HuH-7 (cell line): ENCODE measurements at regions not wholly inside any gene's neighbourhood (a gene's known extent, or its start where the extent isn't known, plus 50 kb on each side); places are given as distances from the start of the nearest gene placed in this dataset.

Experiments used
- DNase-seq: peaks from one replicate; pipeline ENCODE4 v3.0.0; 2011; ENCODE audit warnings: low spot score

DNA sequence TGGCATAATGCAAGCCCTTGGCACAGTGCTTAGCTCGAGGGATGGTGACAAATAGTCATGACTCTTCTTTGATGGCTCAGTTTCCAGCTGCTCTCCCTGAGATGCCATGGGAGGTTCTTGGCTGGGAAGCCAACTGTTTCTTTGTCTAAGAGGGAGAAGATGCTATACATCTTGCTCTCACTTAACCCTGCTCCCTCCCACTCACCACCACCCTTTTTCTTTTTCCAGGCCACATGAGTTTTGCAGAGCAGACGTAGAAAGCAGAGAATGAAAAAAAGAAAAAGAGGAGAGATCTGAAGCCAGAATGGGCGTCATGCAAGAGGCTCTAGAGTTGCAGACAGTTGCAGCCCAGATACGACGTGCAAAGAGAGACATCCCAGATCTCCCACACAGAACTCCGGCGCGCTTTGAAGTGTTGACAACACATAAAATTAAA, 160.5 kb downstream of the FGF18 start:
- DNase-seq = no peak

DNA sequence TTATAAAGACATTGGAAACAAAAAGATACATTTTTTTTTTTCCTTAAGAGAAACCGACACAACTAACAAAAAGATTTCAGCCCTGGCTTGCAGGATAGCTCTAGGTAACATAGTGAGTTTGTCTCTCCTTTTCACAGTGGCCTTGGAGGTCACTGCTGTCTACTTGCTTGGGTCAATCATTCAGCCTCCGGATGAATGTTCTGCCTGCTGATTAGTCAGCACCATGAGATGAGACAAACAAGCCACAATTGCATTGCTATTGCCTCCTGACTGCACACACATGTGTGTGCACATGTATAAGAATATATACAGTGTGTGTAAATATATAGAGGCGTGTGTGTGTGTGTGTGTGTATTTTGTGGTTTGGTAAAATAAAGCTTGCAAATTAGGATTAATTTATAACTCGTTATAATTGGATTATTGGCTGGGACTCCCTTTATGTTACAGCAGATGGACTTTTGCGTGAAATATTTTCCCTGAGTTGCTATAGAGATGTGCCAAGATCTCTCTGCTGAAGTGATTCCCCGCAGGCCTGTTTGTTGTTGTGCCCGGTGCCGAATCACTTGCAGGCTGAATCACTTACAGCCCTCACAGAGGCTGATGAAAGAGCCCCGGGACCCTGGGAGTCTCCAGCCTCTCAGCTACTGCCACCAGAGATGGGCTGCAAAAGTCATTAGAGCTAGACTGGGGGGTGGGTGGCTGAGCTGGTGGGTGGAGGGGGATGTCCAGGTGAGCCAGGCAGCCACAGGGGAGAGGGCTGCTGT, 161.2 kb downstream of the FGF18 start:
- no peak for DNase-seq

DNA sequence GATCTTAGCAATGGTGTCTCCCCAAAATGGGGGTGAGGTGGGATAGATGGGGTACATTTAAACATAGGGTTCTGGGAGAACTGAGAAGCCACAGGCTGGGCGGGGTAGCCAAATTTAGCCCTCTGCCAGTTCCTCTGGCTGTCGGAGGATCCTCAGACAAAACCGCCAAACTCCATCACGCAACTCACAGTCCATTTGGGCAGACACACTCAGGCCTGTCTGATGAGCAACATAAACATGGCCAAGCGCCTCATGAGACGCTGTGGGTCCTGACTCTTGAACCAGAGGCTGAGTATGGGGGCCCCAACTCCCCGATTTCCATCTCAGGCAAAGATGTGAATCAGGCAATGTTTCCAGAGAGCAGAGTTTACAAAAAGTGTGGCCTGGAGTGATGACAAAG, 162.3 kb downstream of the FGF18 start:
- DNase-seq = no peak

DNA sequence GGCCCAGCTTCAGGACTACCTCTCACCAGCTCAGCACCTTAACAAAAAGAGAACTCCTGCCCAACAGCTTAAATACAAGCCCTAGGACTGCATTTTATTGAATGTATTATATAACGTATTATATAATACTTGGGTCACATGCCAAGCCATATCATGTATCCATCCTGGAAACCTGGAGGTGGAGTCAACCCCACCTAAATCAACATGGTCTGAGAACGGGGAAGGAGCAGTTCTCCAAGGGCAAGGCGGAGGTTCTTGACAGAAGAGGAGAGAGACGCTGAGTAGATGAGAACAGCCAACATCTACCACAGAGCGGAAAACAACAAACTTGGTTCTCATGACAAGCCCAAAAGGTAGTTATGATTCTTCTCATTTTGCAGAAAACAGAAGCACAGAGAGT, 163.4 kb downstream of the FGF18 start:
- DNase-seq = no peak

DNA sequence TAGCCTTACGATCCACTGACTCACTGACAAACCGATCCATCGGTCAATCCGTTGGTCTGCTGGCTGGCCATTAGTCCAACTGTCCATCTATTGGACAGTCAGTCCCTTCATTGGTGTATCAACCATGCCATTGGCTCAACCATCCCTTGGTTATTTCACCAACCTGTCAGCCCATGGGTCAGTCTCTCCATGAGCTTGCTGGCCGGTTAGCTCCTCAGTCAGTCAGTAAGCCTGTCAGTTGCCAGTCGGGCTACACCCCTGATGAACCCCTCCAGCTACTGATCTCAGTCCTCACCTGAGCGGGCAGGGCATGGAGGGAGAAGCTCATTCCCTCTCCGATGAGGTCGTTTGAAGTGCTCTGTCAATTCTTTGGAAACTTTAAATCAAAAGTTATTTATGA, 166.5 kb downstream of the FGF18 start:
- no peak for DNase-seq

DNA sequence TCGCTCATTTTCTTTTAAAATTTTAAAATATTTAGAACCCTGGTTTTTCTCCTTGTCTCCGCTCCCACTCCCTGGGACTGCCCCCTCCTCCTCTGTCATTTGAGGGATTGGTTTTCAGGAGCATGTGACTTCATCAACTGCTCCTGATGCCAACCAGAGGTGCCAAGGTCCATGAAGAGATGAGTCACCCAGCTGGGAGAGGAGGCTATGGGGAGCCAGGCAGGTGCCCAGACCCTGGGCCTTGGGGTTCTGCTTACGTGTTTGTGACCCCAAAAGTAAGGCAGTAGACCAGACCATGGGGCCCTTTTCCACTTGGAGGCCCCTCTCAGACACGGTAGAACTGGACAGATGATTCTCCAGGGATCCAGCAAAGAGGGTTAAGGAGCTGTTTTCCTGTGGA, 167.0 kb downstream of the FGF18 start:
- DNase-seq = no peak

DNA sequence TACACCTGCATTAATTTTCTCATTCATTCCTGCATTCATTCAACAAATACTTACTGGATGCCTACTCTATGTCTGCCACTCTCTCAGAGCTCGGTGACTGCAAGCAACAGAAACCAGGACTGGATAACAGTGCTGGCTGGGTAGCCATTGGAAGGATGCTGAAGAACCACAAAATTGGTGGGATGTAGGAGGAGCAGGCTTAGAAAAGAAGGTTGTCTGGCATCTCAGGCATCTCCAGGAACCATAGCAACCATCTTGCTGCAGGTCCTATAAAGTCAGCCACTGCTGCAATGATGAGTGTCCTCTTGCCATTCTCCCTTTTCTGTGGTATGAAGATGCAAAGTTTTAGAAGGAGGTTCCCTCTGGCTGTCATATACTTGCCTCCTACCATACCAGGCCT, 168.6 kb downstream of the FGF18 start:
- DNase-seq = no peak

DNA sequence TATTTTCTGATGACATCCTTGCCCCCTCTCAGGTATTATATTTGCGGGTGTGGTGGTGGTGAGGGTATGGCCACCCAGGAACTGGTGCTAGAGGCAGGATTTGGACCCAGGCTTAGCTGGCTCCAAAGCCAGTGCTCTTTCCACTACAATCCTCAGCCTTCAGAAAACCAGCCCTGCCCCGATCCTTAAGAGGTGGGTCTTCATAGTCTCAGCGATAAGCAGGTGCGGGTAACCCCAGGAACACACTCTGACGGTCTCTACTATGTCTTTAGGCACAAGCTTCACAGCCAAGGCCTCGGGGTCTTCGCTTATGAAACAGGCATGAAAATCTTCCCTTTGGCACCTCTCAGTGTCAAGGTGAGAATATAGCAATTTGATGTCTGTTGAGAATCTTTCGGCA, 169.3 kb downstream of the FGF18 start:
- no peak for DNase-seq

DNA sequence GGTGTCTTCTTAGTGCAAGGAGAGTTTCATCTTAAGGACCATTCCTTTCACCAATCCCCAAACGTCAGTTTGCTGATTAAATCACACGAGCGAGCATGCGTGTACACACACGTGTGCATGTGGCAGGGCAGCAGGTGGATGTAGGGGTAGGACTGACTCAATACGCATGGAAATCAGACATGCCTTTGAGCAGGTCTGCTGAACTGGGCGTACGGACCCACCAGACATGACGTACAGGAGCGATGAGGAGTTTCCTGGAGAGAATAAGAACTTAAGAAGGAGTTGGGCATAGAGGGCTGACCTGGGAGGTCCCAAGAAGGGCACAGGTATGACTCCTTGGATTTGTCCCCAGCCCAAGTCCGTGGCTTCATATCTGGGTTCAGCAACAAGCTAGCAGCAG, 170.0 kb downstream of the FGF18 start:
- DNase-seq = no peak

DNA sequence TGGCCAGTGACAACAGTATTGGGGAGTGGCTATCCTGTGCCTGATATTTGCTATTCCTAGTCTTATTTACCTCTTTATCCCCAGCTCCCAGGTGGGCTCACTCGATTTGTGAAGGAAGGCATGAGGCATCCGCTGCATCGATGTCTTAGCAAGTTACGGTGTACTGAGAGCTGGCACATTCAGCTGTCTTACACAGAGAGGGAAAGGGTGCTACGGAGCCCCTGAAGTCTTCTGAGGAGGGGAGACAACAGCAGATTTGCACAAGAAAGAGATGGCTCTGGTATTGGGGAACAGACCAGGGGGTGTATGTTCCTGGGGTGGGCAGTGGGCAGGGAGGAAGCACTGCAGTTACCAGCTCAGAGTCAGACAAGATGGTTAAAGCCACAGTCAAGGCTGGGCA, 172.6 kb downstream of the FGF18 start:
- DNase-seq = no peak

DNA sequence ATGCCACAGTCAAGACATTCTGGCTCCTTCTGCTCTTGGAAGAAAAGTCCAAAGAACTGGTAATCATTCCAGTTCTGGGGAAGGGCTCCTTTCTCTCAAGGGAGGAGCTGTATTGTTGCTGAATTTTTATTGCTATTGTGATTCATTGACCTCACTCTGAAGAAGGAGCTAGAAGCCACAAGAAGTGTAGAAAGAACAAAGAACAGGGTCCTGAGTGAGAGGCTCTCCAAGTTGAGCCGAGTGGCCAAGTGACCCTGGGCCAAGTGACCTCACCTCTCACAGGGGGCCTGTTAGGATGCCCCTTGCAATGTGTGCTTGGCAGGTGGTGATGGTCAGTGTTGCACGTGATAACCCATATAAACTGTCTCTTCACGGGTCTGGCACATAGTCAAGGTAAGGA, 173.3 kb downstream of the FGF18 start:
- DNase-seq = no peak

DNA sequence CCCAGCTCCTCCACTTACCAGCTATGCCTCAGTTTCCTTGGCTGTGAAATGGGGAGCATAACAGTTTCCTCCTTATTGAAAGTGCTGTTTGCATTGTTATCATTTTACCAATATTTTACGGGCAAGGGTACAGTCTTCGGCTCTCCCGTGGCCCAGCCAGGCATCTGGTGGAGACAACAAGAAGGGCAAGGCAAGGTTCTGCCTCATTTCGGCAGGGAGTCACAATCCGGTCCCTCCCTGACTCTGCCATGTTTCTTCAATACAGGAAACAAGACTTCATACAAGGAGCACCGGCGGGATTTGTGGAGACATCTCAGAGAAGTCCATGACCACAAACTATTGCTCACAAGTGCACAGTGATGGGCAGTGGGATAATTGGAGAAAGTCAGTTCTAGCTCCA, 174.0 kb downstream of the FGF18 start:
- no peak for DNase-seq

DNA sequence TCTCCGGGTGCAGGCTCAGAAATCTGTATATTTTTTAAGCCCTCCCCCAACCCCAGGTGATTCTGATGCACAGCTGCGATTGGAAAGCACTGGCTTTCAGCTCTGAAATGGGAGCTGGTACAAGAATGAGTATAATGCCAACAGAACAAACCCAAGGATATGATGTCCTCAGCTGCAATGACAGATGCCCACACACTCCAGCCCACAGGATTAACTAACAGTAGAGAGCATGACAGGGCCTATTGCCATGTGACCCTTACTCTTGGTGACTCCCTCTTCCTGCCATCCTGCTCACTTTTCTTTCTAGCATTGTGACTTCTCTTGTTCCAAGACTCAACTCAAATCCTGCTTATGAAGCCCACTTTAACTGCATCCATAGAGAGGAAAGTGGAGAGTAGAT, 174.5 kb downstream of the FGF18 start:
- DNase-seq = no peak

DNA sequence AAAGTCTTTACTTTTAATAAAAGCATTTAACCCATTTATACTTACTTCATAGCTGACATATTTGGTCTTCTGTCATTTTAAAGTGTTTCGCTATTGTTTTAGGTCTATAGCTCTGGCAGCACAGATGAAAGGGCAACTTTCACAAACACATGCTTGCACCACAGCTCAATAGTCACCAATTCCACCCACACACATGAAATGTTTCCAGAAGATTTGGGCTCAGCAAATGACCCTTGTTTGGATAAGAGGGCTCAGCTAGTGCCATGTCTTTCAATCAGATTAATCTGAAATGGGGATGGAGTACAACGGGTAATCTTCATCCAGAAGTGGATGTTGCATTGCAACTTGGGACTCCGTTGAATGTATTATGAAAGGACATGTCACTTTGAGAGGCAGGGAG, 176.0 kb downstream of the FGF18 start:
- DNase-seq = no peak

DNA sequence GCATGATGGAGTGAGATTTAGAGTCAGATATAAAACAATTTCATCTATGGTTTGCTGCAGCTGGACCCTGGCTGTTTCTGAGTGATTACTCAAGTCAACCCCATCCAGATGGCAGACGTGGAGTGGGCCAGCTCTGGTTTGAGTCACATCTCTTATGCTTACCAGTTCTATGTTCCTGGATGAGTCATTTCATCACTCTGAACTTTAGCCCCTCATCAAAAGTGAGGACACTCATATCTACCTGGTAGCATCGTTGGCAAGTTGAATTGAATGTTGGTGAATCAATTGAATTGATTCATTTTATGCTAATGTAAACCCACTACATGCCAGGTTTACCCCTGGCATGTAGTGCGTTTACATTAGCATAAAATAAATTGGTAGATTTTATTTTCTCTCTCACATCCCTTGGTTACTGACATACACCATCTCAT, 176.4 kb downstream of the FGF18 start:
- DNase-seq = no peak

DNA sequence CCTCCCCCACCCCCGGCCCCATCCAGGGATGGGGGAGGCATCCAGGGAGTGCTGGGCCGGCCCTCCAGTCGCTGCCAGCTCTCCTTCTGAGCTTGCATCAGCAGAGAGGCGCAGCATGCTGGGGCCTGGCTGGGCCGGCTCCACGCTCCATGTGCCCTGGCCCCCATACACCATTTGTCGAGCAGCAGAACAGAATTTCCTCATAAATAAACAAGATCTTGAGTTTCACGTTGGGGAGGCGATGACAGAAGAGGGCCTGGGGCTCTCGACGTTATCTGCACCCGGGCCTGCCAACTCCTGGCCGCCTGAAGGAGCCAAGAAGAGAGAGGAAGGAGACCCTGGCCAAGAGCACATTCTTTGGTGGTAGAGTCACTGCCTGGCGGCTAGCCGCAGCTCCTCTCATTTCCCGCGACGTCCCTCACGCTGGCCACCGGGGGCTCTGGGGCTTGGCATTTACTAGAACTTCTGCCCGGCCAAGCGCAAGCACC, 177.0 kb downstream of the FGF18 start:
- no peak for DNase-seq

DNA sequence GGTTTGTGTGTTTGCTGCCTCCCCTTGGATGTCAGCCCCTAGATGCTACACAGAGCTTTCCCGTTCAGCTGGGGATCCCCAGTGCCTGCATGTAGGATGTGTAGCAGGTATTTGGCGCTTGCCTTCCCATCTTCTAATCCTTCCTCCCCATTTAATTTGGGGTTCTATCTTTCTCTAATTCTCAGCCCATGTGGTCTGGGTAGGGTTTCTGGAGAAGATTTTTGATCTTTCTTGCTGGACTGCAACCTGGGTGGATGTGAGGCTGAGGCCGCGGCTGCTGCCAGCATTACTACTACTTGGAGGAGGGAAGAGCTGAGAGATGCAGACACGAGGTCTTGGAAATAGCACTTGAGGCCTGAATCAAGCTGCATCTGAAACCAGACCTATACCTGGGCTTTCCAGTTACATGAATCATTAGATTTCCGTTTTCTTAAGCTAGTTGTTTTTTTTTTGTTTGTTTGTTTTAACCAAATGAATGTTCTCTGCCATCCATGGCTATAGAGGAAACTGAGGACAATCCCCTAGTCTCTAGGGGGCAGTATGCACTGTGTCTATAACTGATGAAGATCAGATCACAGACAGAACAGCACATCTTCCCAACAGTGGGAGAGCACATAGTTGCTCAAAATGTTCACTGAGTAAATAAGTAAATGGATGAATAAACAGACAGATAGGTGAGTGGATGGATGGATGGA, 178.6 kb downstream of the FGF18 start:
- no peak for DNase-seq

DNA sequence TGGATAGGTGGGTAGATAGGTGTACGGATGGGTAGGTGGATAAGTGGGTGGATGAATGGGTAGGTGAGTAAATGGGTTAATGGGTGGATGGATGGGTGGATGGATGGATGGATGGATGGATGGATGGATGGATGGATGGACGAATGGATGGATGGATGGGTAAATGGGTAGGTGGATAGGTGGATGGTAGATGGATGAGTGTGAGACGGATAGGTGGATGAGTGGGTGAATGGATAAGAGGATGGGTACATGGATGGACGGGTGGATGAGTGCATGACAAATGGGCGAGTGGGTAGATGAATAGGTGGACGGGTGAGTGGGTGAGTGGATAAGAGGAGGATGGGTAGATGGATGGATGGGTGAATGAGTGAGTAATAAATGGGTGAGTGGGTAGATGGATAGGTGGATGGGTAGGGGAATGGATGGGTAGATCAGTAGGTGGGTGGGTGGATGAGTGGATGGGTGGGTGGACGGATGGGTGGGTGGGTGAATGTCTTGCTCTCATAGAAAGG, 179.2 kb downstream of the FGF18 start:
- no peak for DNase-seq

DNA sequence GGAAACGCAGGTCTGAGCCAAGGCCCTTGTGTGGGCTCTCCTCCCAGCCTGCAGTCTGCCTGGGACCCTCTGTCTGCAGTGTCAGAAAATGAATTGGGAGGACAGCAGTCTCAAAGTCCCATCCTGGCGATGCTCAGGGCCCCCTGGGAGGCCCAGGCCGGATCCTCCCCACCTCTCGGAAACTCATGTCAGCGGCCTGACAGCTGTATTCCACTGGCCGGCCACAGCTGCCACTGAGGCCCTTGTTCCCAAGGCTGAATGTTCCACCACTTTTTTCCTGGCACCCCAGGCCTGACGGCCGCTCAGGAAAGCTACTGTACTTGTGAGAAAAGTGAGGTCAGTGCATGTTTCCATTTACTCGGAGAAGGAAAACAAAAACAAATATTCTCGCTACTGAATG, 180.0 kb downstream of the FGF18 start:
- no peak for DNase-seq

DNA sequence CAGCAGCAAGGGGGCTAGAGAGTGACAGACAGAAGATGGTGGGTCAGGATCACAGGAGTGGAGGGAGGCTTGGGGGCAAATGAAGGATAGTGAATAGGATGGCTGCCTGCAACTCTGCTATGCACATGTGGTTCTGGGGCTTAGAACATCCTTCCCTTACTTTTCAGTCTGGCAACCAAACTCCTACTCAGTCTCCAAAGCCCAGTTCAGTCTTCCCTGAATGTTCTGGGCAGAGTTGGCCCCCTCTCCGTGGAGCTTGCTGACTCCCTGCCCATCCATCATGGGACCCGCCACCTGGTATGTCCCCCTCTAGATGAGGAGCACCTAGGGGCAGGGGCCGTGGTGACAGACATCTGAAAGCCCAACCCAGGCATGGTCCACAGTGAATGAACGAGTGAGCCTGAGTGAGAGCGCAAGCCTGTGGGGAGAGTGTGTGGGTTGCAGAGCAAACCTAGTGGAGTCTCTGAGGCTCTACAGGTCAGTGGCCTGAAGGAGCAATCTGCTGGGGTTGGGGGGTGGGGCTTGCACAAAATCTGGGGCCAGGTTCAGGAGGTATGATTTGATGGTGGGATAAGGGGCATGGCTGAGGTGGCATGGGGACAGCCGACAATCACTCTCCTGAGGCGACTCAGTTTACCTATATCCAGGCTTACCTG, 180.6 kb downstream of the FGF18 start:
- no peak for DNase-seq

DNA sequence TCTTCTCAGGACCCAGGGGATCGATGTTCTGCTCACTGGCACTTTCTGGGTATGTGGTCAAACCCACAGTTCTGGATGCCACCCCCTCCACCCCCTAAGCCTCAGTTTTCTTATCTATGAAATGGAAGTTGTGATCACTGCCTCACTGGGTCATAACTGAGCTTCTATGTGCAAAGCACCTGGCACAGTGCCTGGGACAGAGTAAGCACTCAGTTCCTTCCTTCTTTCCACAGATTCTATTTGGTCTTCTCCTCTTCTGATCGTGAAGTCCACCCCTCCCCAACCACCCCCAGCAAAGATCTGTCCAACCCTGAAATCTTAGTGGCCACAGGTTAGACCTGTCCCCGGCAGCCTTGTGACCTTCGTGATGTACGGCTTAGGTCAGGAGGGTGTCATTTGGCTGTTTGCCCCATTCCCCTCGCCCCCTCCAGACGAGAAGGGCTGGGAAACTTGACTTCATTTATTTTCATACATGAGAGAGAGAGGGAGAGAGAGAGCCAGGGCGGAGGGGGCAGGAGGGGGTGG, 181.4 kb downstream of the FGF18 start:
- no peak for DNase-seq

DNA sequence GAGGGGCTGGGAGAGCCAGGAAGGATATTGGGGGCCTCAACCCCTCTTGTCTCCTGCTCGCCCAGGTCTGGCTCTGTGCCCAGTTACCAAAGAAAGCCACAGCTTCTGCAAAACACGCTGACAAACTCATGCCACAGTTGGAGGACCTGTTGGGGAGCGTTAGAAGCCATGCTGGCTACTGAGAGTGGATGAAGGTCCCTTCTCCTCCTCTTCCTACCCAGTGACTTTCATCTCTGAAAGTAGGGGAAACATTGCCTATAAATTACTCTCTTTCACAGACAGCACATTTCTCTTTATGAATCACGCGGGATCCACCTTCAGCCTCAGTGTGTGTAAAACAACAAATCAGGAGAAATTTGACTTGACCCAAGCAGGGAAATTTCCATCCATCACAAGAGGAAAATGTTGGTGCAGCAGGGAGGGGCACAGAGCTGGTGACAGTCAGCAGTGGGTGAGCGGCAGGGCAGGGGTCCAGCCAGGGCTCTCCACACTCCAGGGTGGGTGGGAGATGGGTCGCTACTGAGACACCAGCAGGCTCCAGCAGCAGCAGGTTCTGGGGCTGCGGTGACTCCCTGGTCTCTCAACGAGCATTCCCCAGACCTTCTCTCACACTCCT, 181.9 kb downstream of the FGF18 start:
- no peak for DNase-seq
